HG03442 (cell line): ENCODE measurements at regions not wholly inside any gene's neighbourhood (a gene's known extent, or its start where the extent isn't known, plus 50 kb on each side); places are given as distances from the start of the nearest gene placed in this dataset.
A peak's percentile ranks its signal among the peaks of the same experiment; 100 is the strongest.
"Not testable (repeated sequence)": the region's sequence is repeated elsewhere in the genome, so short reads cannot be mapped to it uniquely, and the experiment has no call there.

Experiments used
- ATAC-seq: cut with Tn5 transposase; IDR thresholded peaks from one replicate; pipeline ENCODE4 v1.9.1; 2021; ENCODE audit warnings: mild to moderate bottlenecking, moderate library complexity; ENCODE audit not compliant: unreplicated experiment

- no peak for ATAC-seq
Measured at GRCh38 chr3:82201316-82201715, 439.9 kb upstream of the GBE1 start.

- ATAC-seq, result no peak
Measured at GRCh38 chr3:82198009-82198408, 436.6 kb upstream of the GBE1 start.

GRCh38 chr3:82196645-82197044 lies 435.2 kb upstream of the GBE1 start:
- no peak for ATAC-seq

- no peak for ATAC-seq
Measured at GRCh38 chr3:82194870-82195269, 433.4 kb upstream of the GBE1 start.

- ATAC-seq, result no peak
Measured at GRCh38 chr3:82186017-82186416, 424.6 kb upstream of the GBE1 start.

- ATAC-seq, result no peak
Measured at GRCh38 chr3:82179291-82179690, 417.8 kb upstream of the GBE1 start.

- ATAC-seq, result no peak
Measured at GRCh38 chr3:82178291-82178690, 416.8 kb upstream of the GBE1 start.

- no peak for ATAC-seq
Measured at GRCh38 chr3:82177774-82178173, 416.3 kb upstream of the GBE1 start.

- no peak for ATAC-seq
Measured at GRCh38 chr3:82165266-82165665, 403.8 kb upstream of the GBE1 start.

- ATAC-seq, result peak; percentile 74
Measured at GRCh38 chr3:82163907-82164520, 402.6 kb upstream of the GBE1 start.

GRCh38 chr3:82157952-82158351 lies 396.5 kb upstream of the GBE1 start:
- no peak for ATAC-seq

- not testable (repeated sequence) for ATAC-seq
Measured at GRCh38 chr3:82153892-82154291, 392.4 kb upstream of the GBE1 start.

GRCh38 chr3:82145742-82146141 lies 384.3 kb upstream of the GBE1 start:
- ATAC-seq, result no peak

- ATAC-seq, result no peak
Measured at GRCh38 chr3:82144811-82145210, 383.4 kb upstream of the GBE1 start.

GRCh38 chr3:82143661-82144412 lies 382.4 kb upstream of the GBE1 start:
- no peak for ATAC-seq

- ATAC-seq, result no peak
Measured at GRCh38 chr3:82141592-82141991, 380.1 kb upstream of the GBE1 start.

- ATAC-seq, result no peak
Measured at GRCh38 chr3:82137861-82138260, 376.4 kb upstream of the GBE1 start.

GRCh38 chr3:82137050-82137449 lies 375.6 kb upstream of the GBE1 start:
- no peak for ATAC-seq

GRCh38 chr3:82133070-82133606 lies 371.7 kb upstream of the GBE1 start:
- peak; percentile 93 for ATAC-seq

- no peak for ATAC-seq
Measured at GRCh38 chr3:82132210-82133069, 371.0 kb upstream of the GBE1 start.

GRCh38 chr3:82130046-82130445 lies 368.6 kb upstream of the GBE1 start:
- ATAC-seq, result no peak
